ENCODE measurements at regions not wholly inside any gene's neighbourhood (a gene's known extent, or its start where the extent isn't known, plus 50 kb on each side); places are given as distances from the start of the nearest gene placed in this dataset.
"Not testable (repeated sequence)": the region's sequence is repeated elsewhere in the genome, so short reads cannot be mapped to it uniquely, and the experiment has no call there.

DNA sequence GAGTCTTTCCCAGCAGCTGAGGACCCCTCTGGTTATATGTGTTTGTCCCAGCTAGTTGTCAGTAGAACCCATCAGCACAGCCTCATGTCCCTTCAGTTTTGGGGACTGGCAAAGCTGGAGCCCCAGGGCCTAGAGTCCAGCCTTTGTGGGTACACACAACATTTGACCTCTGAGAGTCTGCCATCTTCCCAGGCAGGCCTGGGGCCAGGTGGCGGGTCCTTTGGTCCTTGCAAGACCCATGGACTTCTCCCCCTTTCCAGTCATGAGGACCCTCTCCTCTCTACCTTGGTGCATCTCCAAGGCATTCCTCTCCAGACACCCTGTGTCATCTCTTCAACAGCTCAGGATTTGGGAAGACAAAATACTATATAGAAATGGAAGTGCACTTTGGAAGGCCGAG is 198.4 kb downstream of the ZNF37A start:
- TF ChIP-seq, protein P1, sequence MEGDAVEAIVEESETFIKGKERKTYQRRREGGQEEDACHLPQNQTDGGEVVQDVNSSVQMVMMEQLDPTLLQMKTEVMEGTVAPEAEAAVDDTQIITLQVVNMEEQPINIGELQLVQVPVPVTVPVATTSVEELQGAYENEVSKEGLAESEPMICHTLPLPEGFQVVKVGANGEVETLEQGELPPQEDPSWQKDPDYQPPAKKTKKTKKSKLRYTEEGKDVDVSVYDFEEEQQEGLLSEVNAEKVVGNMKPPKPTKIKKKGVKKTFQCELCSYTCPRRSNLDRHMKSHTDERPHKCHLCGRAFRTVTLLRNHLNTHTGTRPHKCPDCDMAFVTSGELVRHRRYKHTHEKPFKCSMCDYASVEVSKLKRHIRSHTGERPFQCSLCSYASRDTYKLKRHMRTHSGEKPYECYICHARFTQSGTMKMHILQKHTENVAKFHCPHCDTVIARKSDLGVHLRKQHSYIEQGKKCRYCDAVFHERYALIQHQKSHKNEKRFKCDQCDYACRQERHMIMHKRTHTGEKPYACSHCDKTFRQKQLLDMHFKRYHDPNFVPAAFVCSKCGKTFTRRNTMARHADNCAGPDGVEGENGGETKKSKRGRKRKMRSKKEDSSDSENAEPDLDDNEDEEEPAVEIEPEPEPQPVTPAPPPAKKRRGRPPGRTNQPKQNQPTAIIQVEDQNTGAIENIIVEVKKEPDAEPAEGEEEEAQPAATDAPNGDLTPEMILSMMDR (conservative IDR thresholded peaks at IDR 0.05; ENCODE audit: low read length), result not testable (repeated sequence)
- TF ChIP-seq EZH2phosphoT487 (IDR thresholded peaks at IDR 0.05; ENCODE audit: borderline replicate concordance), result not testable (repeated sequence)

Data from Loucy (cell line).